Putamen (tissue), 1 donor: ENCODE measurements at regions not wholly inside any gene's neighbourhood (a gene's known extent, or its start where the extent isn't known, plus 50 kb on each side); places are given as distances from the start of the nearest gene placed in this dataset.
A peak's percentile ranks its signal among the peaks of the same experiment; 100 is the strongest.
"Not testable (repeated sequence)": the region's sequence is repeated elsewhere in the genome, so short reads cannot be mapped to it uniquely, and the experiment has no call there.

Experiments used
- DNase-seq: peaks from one replicate; pipeline ENCODE4 v3.0.0-alpha.2; 2016; ENCODE audit warnings: low spot score

- DNase-seq: no peak
Observed at GRCh38 chr15:58295637-58296215, 136.1 kb upstream of the LIPC start.

DNA sequence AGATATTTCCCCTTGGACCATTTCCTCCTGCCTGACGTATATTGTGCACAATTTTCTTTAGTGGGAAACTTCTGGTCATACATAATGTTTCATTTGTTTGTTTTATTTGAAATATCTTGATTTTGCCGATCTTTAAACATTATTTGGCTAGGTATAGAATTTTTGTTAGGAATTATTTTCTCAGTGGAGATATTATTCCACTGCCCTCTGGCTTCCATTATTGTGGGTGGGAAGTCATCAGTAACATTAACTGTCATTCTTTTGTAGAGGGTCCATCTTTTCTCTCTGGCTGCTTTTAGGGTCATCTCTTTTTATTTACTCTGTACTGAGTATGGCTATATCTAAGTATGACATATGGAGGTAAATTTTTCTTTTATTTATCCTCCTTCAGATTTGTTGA, 135.5 kb upstream of the LIPC start:
- no peak for DNase-seq

- DNase-seq: peak; percentile 8
Observed at GRCh38 chr15:58297639-58298038, 134.2 kb upstream of the LIPC start.

GRCh38 chr15:58298879-58299850, 132.6 kb upstream of the LIPC start:
- no peak for DNase-seq

- DNase-seq: no peak
Observed at GRCh38 chr15:58302832-58303231, 129.0 kb upstream of the LIPC start.

- DNase-seq: no peak
Observed at GRCh38 chr15:58303236-58303635, 128.6 kb upstream of the LIPC start.

GRCh38 chr15:58306591-58307312, 125.0 kb upstream of the LIPC start:
- no peak for DNase-seq

GRCh38 chr15:58307313-58307961, 124.4 kb upstream of the LIPC start:
- no peak for DNase-seq

GRCh38 chr15:58308742-58309355, 122.9 kb upstream of the LIPC start:
- DNase-seq: no peak

- DNase-seq: peak; percentile 28
Observed at GRCh38 chr15:58309963-58310928, 121.5 kb upstream of the LIPC start.

DNA sequence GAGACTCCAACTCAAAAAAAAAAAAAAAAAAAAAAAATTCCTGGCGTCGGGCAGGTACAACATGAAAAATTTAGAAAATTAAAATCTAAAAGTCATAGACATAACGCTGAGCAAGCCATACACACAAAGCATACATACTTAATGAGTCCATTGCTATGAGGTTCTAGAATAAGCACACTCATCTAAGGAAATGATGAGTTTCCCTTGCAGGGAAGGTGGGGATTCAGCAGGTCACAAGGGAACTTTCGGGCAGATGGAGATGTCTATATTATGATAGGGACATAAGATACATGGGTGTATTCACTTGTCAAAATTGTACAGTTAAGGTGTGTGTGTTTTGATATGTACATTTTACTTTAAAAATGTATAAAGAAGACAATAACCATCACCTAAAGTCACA, 120.2 kb upstream of the LIPC start:
- no peak for DNase-seq

- DNase-seq: no peak
Observed at GRCh38 chr15:58312031-58312430, 119.8 kb upstream of the LIPC start.

DNA sequence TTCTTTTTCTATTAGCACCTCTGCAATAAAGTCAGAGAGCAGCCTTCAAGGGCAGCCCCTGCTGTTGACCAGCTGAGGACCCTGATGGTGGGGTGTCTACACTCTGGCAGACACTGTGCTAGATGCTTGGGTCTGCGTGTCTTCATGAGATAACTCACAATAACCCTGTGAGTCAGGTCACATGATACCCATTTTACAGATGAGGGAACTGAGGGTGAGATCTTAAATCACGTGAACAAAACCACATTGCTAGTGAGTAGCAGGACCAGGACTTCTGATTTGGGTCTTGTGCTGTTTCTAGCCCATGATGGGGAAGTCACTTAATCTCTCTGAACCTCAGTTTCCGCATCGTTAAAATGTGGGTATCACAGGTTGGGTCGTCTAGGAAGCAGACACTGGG, 118.5 kb upstream of the LIPC start:
- DNase-seq: no peak

DNA sequence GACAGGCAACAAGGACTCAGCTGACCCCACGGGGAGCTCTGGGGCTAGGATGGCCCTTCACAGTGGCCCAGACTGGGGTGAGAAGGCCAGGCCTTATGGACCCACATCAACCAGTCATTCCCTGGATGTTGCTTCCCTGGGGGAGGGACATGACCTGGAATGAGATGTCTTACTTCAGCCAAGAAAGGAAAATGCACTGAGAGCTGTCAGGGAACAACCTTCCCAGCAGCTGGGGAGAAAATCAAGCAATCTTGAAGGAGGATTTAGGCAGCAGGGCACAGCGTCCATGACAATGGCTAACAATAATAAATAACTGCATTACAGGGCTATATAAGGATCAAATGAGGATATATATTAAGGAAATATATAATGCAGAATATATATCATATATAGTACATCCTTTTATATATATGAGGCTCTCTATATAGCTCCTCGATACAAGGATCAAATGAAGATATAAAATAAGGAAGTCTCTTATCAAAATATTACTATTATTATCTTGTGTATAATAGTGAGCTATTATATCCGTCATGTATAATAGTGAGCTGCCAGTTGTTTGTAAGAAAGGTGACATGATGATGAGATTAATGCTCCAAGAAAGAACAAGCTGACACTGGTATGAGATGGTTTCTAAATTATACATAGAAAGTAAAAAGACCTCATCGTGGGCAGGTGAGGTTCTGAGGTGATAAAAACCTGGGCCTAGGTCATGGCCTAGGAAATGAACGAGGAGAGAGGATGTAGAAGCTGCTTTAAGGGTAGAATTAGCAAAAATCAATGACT, 117.8 kb upstream of the LIPC start:
- no peak for DNase-seq

- DNase-seq: no peak
Observed at GRCh38 chr15:58314593-58315216, 117.1 kb upstream of the LIPC start.

- no peak for DNase-seq
Observed at GRCh38 chr15:58318517-58318916, 113.3 kb upstream of the LIPC start.

- DNase-seq: no peak
Observed at GRCh38 chr15:58321034-58321433, 110.8 kb upstream of the LIPC start.

- DNase-seq: no peak
Observed at GRCh38 chr15:58322253-58322652, 109.5 kb upstream of the LIPC start.

DNA sequence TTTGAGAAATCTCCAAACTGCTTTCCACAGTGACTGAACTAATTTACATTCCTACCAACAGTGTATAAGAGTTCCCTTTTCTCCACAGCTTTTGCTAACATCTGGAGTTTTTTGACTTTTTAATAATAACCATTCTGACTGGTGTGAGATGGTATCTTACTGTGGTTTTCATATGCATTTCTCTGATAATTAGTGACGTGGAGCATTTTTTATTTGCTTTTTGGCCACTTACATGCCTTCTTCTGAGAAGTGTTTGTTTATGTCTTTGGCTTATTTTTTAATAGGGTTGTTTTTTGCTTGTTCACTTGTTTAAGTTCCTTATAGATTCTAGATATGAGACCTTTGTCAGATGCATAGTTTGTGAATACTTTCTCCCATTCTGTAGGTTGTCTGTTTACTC, 108.5 kb upstream of the LIPC start:
- DNase-seq: not testable (repeated sequence)
